K562 (cell line): ENCODE measurements at regions not wholly inside any gene's neighbourhood (a gene's known extent, or its start where the extent isn't known, plus 50 kb on each side); places are given as distances from the start of the nearest gene placed in this dataset.

ENCODE experiments used
- ADNP ChIP-seq: fragments of 200-800 bp; sonication (Bioruptor generic); IDR thresholded peaks from 2 replicates; pipeline ENCODE4 v1.6.1; 2016; ENCODE audit warnings: missing genetic modification characterization, missing compliant biosample characterization
- CBFA2T2 ChIP-seq: fragments of 450-650 bp; conservative IDR thresholded peaks from 2 replicates; pipeline ENCODE4 v1.6.1; 2017; ENCODE audit warnings: mild to moderate bottlenecking
- E2F3 ChIP-seq: fragments of 250-450 bp; sonication (Bioruptor Pico); IDR thresholded peaks from 2 replicates; pipeline ENCODE4 v1.4.0; 2020; ENCODE audit warnings: mild to moderate bottlenecking
- ELK3 ChIP-seq: fragments of 450-650 bp; formaldehyde crosslinking; IDR thresholded peaks from 2 replicates; pipeline ENCODE4 v1.4.0; 2020; ENCODE audit warnings: mild to moderate bottlenecking
- HES1 ChIP-seq: fragments of 450-650 bp; IDR thresholded peaks from 2 replicates; pipeline ENCODE4 v1.6.1; 2016; ENCODE audit warnings: low read depth, mild to moderate bottlenecking, moderate library complexity
- MYC ChIP-seq, 2 experiments: fragments of 250-450 bp in 1 of 2; sonication (Bioruptor Pico) in 1 of 2; IDR thresholded peaks; 2 replicates each; pipeline versions ENCODE4 v1.5.1 to v1.6.1; 2012 to 2021; ENCODE audit warnings: low read depth in 2 of 2, borderline replicate concordance in 1 of 2, improper control_type of control experiment in 1 of 2, low read length in 1 of 2, mild to moderate bottlenecking in 1 of 2, moderate library complexity in 1 of 2
- PHF21A ChIP-seq: fragments of 450-650 bp; IDR thresholded peaks from 2 replicates; pipeline ENCODE4 v1.6.1; 2017; ENCODE audit warnings: low read depth, borderline replicate concordance
- SMAD1 ChIP-seq: fragments of 150-350 bp; IDR thresholded peaks from 2 replicates; pipeline ENCODE4 v1.6.1; 2014; ENCODE audit warnings: low read length, low read depth; ENCODE audit not compliant: partially characterized antibody
- SMARCA4 ChIP-seq: fragments of 450-650 bp; IDR thresholded peaks from 2 replicates; pipeline ENCODE4 v1.6.1; 2016
- SRSF9 ChIP-seq: fragments of 200-400 bp; formaldehyde crosslinking; IDR thresholded peaks from 2 replicates; pipeline ENCODE4 v1.6.1; 2017; ENCODE audit warnings: low read depth, low read length, borderline replicate concordance
- SUPT5H ChIP-seq: fragments of 450-650 bp; IDR thresholded peaks from 2 replicates; pipeline ENCODE4 v1.6.1; 2016
- ZNF431 ChIP-seq: sonication (generic); formaldehyde crosslinking; IDR thresholded peaks from 2 replicates; pipeline ENCODE4 v1.8.0; 2022; ENCODE audit warnings: mild to moderate bottlenecking, missing genetic modification reagents
- ZNF583 ChIP-seq: fragments of 250-450 bp; sonication (Bioruptor Pico); IDR thresholded peaks from 2 replicates; pipeline ENCODE4 v1.4.0; 2020
- ZNF75A ChIP-seq: fragments of 450-650 bp; formaldehyde crosslinking; IDR thresholded peaks from 2 replicates; pipeline ENCODE4 v1.4.0; 2020; ENCODE audit warnings: mild to moderate bottlenecking

- TF ChIP-seq HES1 (no peak), ELK3 (no peak), ZNF75A (CRISPR knock-in tag) (no peak), ADNP (tag) (no peak), SMAD1 (no peak), PHF21A (no peak), SRSF9 (no peak), ZNF583 (CRISPR knock-in tag) (no peak), SMARCA4 (no peak), ZNF431 (CRISPR knock-in tag) (no peak), MYC (IDR thresholded peaks at IDR 0.05; ENCODE audit: low read depth, low read length) (no peak), MYC (CRISPR knock-in tag; IDR thresholded peaks at IDR 0.05; ENCODE audit: borderline replicate concordance, low read depth) (no peak), E2F3 (CRISPR knock-in tag) (no peak), SUPT5H (no peak), CBFA2T2 (no peak)
Measured at GRCh38 chr7:128178611-128179010, 62.5 kb upstream of the LEP start (continued).
